Suppressor macrophage treated with lipopolysaccharide for 4 hours (primary cell): ENCODE measurements at regions not wholly inside any gene's neighbourhood (a gene's known extent, or its start where the extent isn't known, plus 50 kb on each side); places are given as distances from the start of the nearest gene placed in this dataset.
"Not testable (repeated sequence)": the region's sequence is repeated elsewhere in the genome, so short reads cannot be mapped to it uniquely, and the experiment has no call there.

Experiments
- DNase-seq: peaks from one replicate; pipeline ENCODE4 v3.0.0-alpha.2; 2020

- DNase-seq, result peak; percentile 40
Observed at GRCh38 chr22:40094485-40094884, 83.2 kb upstream of the TNRC6B start.

GRCh38 chr22:40099887-40100286 lies 77.8 kb upstream of the TNRC6B start:
- not testable (repeated sequence) for DNase-seq

GRCh38 chr22:40105755-40106154 lies 72.0 kb upstream of the TNRC6B start:
- no peak for DNase-seq

- DNase-seq, result peak; percentile 45
Observed at GRCh38 chr22:40107244-40107643, 70.5 kb upstream of the TNRC6B start.

- DNase-seq, result peak; percentile 12
Observed at GRCh38 chr22:40107851-40108378, 69.8 kb upstream of the TNRC6B start.

GRCh38 chr22:40108396-40108795 lies 69.3 kb upstream of the TNRC6B start:
- no peak for DNase-seq

GRCh38 chr22:40108926-40109325 lies 68.8 kb upstream of the TNRC6B start:
- not testable (repeated sequence) for DNase-seq

- peak; percentile 12 for DNase-seq
Observed at GRCh38 chr22:40111451-40111850, 66.3 kb upstream of the TNRC6B start.

GRCh38 chr22:40112595-40112994 lies 65.1 kb upstream of the TNRC6B start:
- DNase-seq, result no peak

GRCh38 chr22:40113696-40114095 lies 64.0 kb upstream of the TNRC6B start:
- DNase-seq, result no peak

GRCh38 chr22:40114411-40114810 lies 63.3 kb upstream of the TNRC6B start:
- no peak for DNase-seq

GRCh38 chr22:40116496-40117200 lies 61.1 kb upstream of the TNRC6B start:
- no peak for DNase-seq

- DNase-seq, result no peak
Observed at GRCh38 chr22:40118979-40119378, 58.7 kb upstream of the TNRC6B start.

GRCh38 chr22:40120848-40121247 lies 56.9 kb upstream of the TNRC6B start:
- DNase-seq, result no peak

- no peak for DNase-seq
Observed at GRCh38 chr22:40121461-40121860, 56.3 kb upstream of the TNRC6B start.

GRCh38 chr22:40122792-40123191 lies 54.9 kb upstream of the TNRC6B start:
- DNase-seq, result no peak

- no peak for DNase-seq
Observed at GRCh38 chr22:40123387-40123786, 54.3 kb upstream of the TNRC6B start.
